ENCODE measurements at regions not wholly inside any gene's neighbourhood (a gene's known extent, or its start where the extent isn't known, plus 50 kb on each side); places are given as distances from the start of the nearest gene placed in this dataset.
"Not testable (repeated sequence)": the region's sequence is repeated elsewhere in the genome, so short reads cannot be mapped to it uniquely, and the experiment has no call there.

- H3K36me3 Mint-ChIP-seq (ENCODE audit: insufficient read depth) = no peaks in the 10 kb centered on the region
- H3K27ac Mint-ChIP-seq = no peak overlapping the region
- DNase-seq (ENCODE audit: low spot score, unreplicated experiment) = no peak
- TF ChIP-seq CTCF (IDR thresholded peaks at IDR 0.05; ENCODE audit: unreplicated experiment) = no peak
- no peaks in the 10 kb centered on the region for H3K27me3 Mint-ChIP-seq
- no peaks in the 10 kb centered on the region for H3K9me3 Mint-ChIP-seq (ENCODE audit: low read depth)
- H3K4me1 Mint-ChIP-seq (ENCODE audit: low read depth) = peaks cover 33% of the 10 kb centered on the region
- no peak overlapping the region for H3K4me3 Mint-ChIP-seq (ENCODE audit: low read depth)
Measured at GRCh38 chr5:54869691-54870090, 115.7 kb downstream of the ESM1 start.

- H3K9me3 Mint-ChIP-seq (ENCODE audit: low read depth) = no peaks in the 10 kb centered on the region
- H3K4me3 Mint-ChIP-seq (ENCODE audit: low read depth) = no peak overlapping the region
- no peaks in the 10 kb centered on the region for H3K36me3 Mint-ChIP-seq (ENCODE audit: insufficient read depth)
- H3K4me1 Mint-ChIP-seq (ENCODE audit: low read depth) = peaks cover 24% of the 10 kb centered on the region
- TF ChIP-seq CTCF (IDR thresholded peaks at IDR 0.05; ENCODE audit: unreplicated experiment) = no peak
- no peak for DNase-seq (ENCODE audit: low spot score, unreplicated experiment)
- H3K27me3 Mint-ChIP-seq = no peaks in the 10 kb centered on the region
- H3K27ac Mint-ChIP-seq = no peak overlapping the region
Measured at GRCh38 chr5:54868511-54869483, 116.6 kb downstream of the ESM1 start.

GRCh38 chr5:54867310-54867944, 118.0 kb downstream of the ESM1 start:
- peak; percentile 82 for TF ChIP-seq CTCF (IDR thresholded peaks at IDR 0.05; ENCODE audit: unreplicated experiment)
- Mint-ChIP-seq H3K4me3 (ENCODE audit: low read depth) (no peak overlapping the region), H3K27me3 (peaks cover 4% of the 10 kb centered on the region), H3K9me3 (ENCODE audit: low read depth) (no peaks in the 10 kb centered on the region), H3K27ac (no peak overlapping the region), H3K36me3 (ENCODE audit: insufficient read depth) (no peaks in the 10 kb centered on the region), H3K4me1 (ENCODE audit: low read depth) (peaks cover 16% of the 10 kb centered on the region)
- no peak for DNase-seq (ENCODE audit: low spot score, unreplicated experiment)

GRCh38 chr5:54864911-54865515, 120.4 kb downstream of the ESM1 start:
- not testable (repeated sequence) for DNase-seq (ENCODE audit: low spot score, unreplicated experiment); H3K36me3 Mint-ChIP-seq (ENCODE audit: insufficient read depth); H3K4me1 Mint-ChIP-seq (ENCODE audit: low read depth); H3K4me3 Mint-ChIP-seq (ENCODE audit: low read depth); H3K27me3 Mint-ChIP-seq; H3K27ac Mint-ChIP-seq; H3K9me3 Mint-ChIP-seq (ENCODE audit: low read depth)

- DNase-seq (ENCODE audit: low spot score, unreplicated experiment) = no peak
- peaks cover 1% of the 10 kb centered on the region for H3K36me3 Mint-ChIP-seq (ENCODE audit: insufficient read depth)
- H3K4me3 Mint-ChIP-seq (ENCODE audit: low read depth) = no peak overlapping the region
- TF ChIP-seq CTCF (IDR thresholded peaks at IDR 0.05; ENCODE audit: unreplicated experiment) = no peak
- peaks cover 7% of the 10 kb centered on the region for H3K27me3 Mint-ChIP-seq
- H3K9me3 Mint-ChIP-seq (ENCODE audit: low read depth) = peaks cover 23% of the 10 kb centered on the region
- peak overlapping the region; percentile 1 for H3K27ac Mint-ChIP-seq
- H3K4me1 Mint-ChIP-seq (ENCODE audit: low read depth) = peaks cover 5% of the 10 kb centered on the region
Measured at GRCh38 chr5:54862036-54862435, 123.4 kb downstream of the ESM1 start.
